ENCODE measurements at regions not wholly inside any gene's neighbourhood (a gene's known extent, or its start where the extent isn't known, plus 50 kb on each side); places are given as distances from the start of the nearest gene placed in this dataset.

DNA sequence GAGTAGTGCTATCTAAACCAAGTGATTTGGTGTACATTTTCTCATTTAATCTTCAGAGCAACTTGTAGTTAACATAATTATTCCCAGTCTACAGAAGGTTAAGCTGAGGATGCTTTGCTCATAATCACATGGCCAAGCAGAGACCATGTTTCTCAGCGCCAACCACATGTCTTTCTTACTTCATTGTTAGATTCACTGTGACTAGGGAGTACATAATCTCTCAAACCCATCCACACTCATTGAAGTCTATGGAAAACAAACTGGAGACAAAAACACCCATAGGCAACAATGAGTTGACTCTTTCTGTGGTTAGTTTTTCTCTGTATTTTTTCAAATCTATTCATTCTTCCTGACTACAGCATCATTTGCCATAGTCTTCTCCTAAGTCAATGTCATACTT is 281.7 kb upstream of the PTGER4 start:
- TF ChIP-seq, protein P1, sequence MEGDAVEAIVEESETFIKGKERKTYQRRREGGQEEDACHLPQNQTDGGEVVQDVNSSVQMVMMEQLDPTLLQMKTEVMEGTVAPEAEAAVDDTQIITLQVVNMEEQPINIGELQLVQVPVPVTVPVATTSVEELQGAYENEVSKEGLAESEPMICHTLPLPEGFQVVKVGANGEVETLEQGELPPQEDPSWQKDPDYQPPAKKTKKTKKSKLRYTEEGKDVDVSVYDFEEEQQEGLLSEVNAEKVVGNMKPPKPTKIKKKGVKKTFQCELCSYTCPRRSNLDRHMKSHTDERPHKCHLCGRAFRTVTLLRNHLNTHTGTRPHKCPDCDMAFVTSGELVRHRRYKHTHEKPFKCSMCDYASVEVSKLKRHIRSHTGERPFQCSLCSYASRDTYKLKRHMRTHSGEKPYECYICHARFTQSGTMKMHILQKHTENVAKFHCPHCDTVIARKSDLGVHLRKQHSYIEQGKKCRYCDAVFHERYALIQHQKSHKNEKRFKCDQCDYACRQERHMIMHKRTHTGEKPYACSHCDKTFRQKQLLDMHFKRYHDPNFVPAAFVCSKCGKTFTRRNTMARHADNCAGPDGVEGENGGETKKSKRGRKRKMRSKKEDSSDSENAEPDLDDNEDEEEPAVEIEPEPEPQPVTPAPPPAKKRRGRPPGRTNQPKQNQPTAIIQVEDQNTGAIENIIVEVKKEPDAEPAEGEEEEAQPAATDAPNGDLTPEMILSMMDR (IDR thresholded peaks at IDR 0.05) = no peak
- TF ChIP-seq POLR2A (IDR thresholded peaks at IDR 0.05) = no peak
- Histone ChIP-seq H3K27me3 (no peaks in the 10 kb centered on the region), H3K4me3 (no peak overlapping the region), H3K36me3 (ENCODE audit: low read depth, missing control alignments) (no peaks in the 10 kb centered on the region), H3K4me1 (no peaks in the 10 kb centered on the region), H3K27ac (no peak overlapping the region), H3K9me3 (no peaks in the 10 kb centered on the region)
- intact Hi-C loops (cut with DNase I; ENCODE audit: low total_unique reads) = no loop called here
- no peak for DNase-seq
- WGBS, 2 donors = 89 to 96% methylated on average over 1 of the region's 1 CpG

DNA sequence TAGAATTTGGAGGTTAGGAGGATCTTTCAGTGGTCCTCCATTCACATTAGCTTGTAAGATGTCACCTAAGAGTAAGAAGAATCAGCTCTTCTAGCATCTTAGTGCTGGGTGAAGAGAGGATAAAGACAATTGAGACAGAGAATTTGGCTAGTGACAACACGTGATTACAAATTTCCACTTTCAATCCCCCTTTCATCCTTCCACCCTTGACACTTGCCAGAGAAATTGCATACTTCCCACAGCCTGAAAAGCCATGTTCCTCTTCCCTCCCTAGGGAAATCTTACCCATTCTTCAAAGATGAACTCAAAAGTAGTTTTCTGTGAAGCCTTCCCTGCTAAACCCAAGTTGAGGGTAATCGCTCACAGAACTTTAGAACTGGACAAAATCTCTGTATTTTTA is 282.6 kb upstream of the PTGER4 start:
- H3K4me1 ChIP-seq = no peaks in the 10 kb centered on the region
- no peaks in the 10 kb centered on the region for H3K9me3 ChIP-seq
- no peak overlapping the region for H3K4me3 ChIP-seq
- WGBS, 2 donors = 67 to 87% methylated on average over 2 of the region's 2 CpGs
- H3K27ac ChIP-seq = no peak overlapping the region
- DNase-seq = no peak
- intact Hi-C loops (cut with DNase I; ENCODE audit: low total_unique reads) = no loop called here
- no peaks in the 10 kb centered on the region for H3K36me3 ChIP-seq (ENCODE audit: low read depth, missing control alignments)
- no peaks in the 10 kb centered on the region for H3K27me3 ChIP-seq
- TF ChIP-seq POLR2A (IDR thresholded peaks at IDR 0.05) = no peak
- TF ChIP-seq, protein P1 (IDR thresholded peaks at IDR 0.05) = no peak

DNA sequence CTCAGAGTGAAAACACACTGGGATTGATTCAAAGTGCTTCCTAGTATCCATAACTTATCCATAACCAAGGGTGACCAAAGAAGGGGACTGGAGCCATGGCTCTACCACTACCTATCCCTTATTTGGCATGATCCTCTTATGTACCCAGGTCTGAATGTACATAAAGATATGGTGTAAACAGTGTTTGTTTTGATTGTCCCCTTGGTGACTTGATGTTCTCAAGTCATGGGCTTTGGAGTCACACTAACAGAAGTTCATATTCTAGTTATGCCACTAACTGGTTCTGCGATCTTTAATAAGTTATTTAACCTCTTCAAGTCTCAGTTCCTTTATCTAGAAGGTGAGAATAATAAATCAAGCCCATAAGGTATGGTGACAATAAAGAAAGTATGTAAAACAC is 283.4 kb upstream of the PTGER4 start:
- no peak for TF ChIP-seq POLR2A (IDR thresholded peaks at IDR 0.05)
- TF ChIP-seq, protein P1 (IDR thresholded peaks at IDR 0.05) = no peak
- Histone ChIP-seq H3K4me1 (no peaks in the 10 kb centered on the region), H3K36me3 (ENCODE audit: low read depth, missing control alignments) (no peaks in the 10 kb centered on the region), H3K9me3 (no peaks in the 10 kb centered on the region), H3K4me3 (no peak overlapping the region), H3K27me3 (no peaks in the 10 kb centered on the region), H3K27ac (no peak overlapping the region)
- no peak for DNase-seq
- intact Hi-C loops (cut with DNase I; ENCODE audit: low total_unique reads) = no loop called here
- 74 to 84% methylated on average over 1 of the region's 1 CpG for WGBS, 2 donors

DNA sequence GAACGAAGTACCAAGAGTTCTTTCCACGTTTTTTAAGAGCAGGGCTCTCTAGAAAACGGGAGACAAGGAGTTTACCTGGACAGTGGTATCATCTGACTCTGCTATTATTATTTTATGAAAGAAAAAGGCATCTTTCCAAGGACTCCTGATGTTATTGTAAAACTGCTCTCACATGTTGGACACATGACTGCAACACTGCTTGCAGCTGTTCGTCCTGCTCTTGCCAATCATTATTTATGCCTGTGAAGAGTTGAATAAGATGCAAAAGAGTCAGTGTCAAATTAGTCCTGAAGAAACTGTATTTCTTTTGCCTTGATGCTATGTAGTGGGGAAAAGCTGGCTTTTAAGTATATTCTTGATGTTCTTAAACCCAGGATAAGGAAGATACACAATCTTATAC is 284.5 kb upstream of the PTGER4 start:
- 57 to 64% methylated on average over 4 of the region's 4 CpGs for WGBS, 2 donors
- TF ChIP-seq POLR2A (IDR thresholded peaks at IDR 0.05) = no peak
- TF ChIP-seq, protein P1 (IDR thresholded peaks at IDR 0.05) = no peak
- no peaks in the 10 kb centered on the region for H3K27me3 ChIP-seq
- H3K4me1 ChIP-seq = no peaks in the 10 kb centered on the region
- no peaks in the 10 kb centered on the region for H3K36me3 ChIP-seq (ENCODE audit: low read depth, missing control alignments)
- no peak overlapping the region for H3K27ac ChIP-seq
- intact Hi-C loops (cut with DNase I; ENCODE audit: low total_unique reads) = no loop called here
- H3K4me3 ChIP-seq = no peak overlapping the region
- DNase-seq = no peak
- H3K9me3 ChIP-seq = no peaks in the 10 kb centered on the region

DNA sequence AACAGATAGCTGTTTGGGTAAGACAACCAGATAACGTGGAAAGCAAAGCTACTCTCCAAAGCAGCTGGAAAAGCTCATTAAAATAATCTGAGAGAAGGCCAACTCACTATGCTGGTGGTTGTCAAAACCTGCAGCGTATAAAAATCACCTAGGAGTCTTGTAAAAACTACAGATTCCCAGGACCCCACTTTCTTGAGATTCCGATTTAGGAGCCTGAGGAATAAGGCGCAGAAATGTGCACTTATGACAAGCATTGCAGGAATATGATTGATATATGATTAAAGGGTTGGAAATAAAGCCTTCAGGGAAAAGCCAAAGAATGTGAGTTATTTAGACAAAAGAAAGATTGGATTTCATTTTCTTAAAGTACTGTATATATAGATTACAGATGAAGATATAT is 285.0 kb upstream of the PTGER4 start:
- Histone ChIP-seq H3K4me3 (no peak overlapping the region), H3K27ac (no peak overlapping the region), H3K27me3 (no peaks in the 10 kb centered on the region), H3K36me3 (ENCODE audit: low read depth, missing control alignments) (no peaks in the 10 kb centered on the region), H3K9me3 (no peaks in the 10 kb centered on the region), H3K4me1 (no peaks in the 10 kb centered on the region)
- TF ChIP-seq, protein P1 (IDR thresholded peaks at IDR 0.05) = no peak
- no peak for TF ChIP-seq POLR2A (IDR thresholded peaks at IDR 0.05)
- intact Hi-C loops (cut with DNase I; ENCODE audit: low total_unique reads) = no loop called here
- 64 to 74% methylated on average over 4 of the region's 4 CpGs for WGBS, 2 donors
- DNase-seq = no peak

All from testis (tissue), 2 donors.